ENCODE measurements at regions not wholly inside any gene's neighbourhood (a gene's known extent, or its start where the extent isn't known, plus 50 kb on each side); places are given as distances from the start of the nearest gene placed in this dataset.
"Not testable (repeated sequence)": the region's sequence is repeated elsewhere in the genome, so short reads cannot be mapped to it uniquely, and the experiment has no call there.

DNA sequence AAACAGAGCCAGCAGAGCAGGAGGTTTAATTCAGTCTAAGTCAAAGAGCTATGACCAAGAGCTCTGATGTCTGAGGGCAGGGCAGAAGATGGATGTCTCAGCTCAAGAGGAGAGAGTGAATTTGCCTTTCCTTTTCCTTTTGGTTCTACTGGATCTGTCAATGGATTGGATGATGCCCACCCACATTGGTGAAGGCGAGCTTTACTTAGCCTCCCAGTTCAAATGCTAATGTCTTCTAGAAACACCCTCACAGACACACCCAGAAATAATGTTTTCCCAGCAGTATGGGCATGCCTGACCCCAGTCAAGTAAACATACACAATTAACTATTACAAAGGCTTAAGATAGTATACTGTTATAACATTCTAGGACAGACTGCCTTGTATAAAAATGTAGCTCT, 236.3 kb upstream of the NRXN1 start:
- no peaks in the 10 kb centered on the region for H3K9me3 ChIP-seq (ENCODE audit: low read depth)
- H3F3A ChIP-seq (ENCODE audit: insufficient read depth): no peaks in the 10 kb centered on the region
- H2AFZ ChIP-seq: no peak overlapping the region
- in situ Hi-C loops (cut with MboI): no loop called here
- no peak for DNase-seq
- WGBS, 2 experiments (ENCODE audit: low coverage in 1 of 2, low lambda C conversion rate in 2 of 2, missing lambda C conversion rate in 2 of 2): 0 to 16% methylated on average over 1 of the region's 1 CpG
- no peaks in the 10 kb centered on the region for H3K79me2 ChIP-seq (ENCODE audit: insufficient read depth)
- no peaks in the 10 kb centered on the region for H4K20me1 ChIP-seq (ENCODE audit: insufficient read depth)
- H3K36me3 ChIP-seq (ENCODE audit: low read depth): no peaks in the 10 kb centered on the region
- H3K4me2 ChIP-seq (ENCODE audit: unreplicated experiment): no peak overlapping the region
- no peak overlapping the region for H3K4me3 ChIP-seq
- no peaks in the 10 kb centered on the region for H3K27me3 ChIP-seq (replicated peaks; ENCODE audit: insufficient read depth)
- TF ChIP-seq EZH2 (IDR thresholded peaks at IDR 0.05; ENCODE audit: insufficient read depth, poor library complexity, severe bottlenecking) (no peak), EZH2phosphoT487 (IDR thresholded peaks at IDR 0.05; ENCODE audit: insufficient read depth, low read depth) (no peak)
- H3K4me1 ChIP-seq (ENCODE audit: insufficient read depth): no peaks in the 10 kb centered on the region
- H3K9me2 ChIP-seq (ENCODE audit: insufficient read depth): no peaks in the 10 kb centered on the region
- no peak overlapping the region for H3K9ac ChIP-seq
- no peak overlapping the region for H3K27ac ChIP-seq

- in situ Hi-C loops (cut with MboI): no loop called here
- no peaks in the 10 kb centered on the region for H3K79me2 ChIP-seq (ENCODE audit: insufficient read depth)
- H3K4me3 ChIP-seq: no peak overlapping the region
- no peaks in the 10 kb centered on the region for H3K36me3 ChIP-seq (ENCODE audit: low read depth)
- H3K9me3 ChIP-seq (ENCODE audit: low read depth): no peaks in the 10 kb centered on the region
- DNase-seq: no peak
- no peak overlapping the region for H3K27ac ChIP-seq
- H2AFZ ChIP-seq: no peak overlapping the region
- no peaks in the 10 kb centered on the region for H3K4me1 ChIP-seq (ENCODE audit: insufficient read depth)
- no peaks in the 10 kb centered on the region for H3K27me3 ChIP-seq (replicated peaks; ENCODE audit: insufficient read depth)
- no peak overlapping the region for H3K9ac ChIP-seq
- TF ChIP-seq EZH2 (IDR thresholded peaks at IDR 0.05; ENCODE audit: insufficient read depth, poor library complexity, severe bottlenecking): no peak
- no peak for TF ChIP-seq EZH2phosphoT487 (IDR thresholded peaks at IDR 0.05; ENCODE audit: insufficient read depth, low read depth)
- H3K9me2 ChIP-seq (ENCODE audit: insufficient read depth): no peaks in the 10 kb centered on the region
- WGBS, 2 experiments (ENCODE audit: low coverage in 1 of 2, low lambda C conversion rate in 2 of 2, missing lambda C conversion rate in 2 of 2): 25 to 46% methylated on average over 2 of the region's 2 CpGs
- H3F3A ChIP-seq (ENCODE audit: insufficient read depth): no peaks in the 10 kb centered on the region
- no peak overlapping the region for H3K4me2 ChIP-seq (ENCODE audit: unreplicated experiment)
- no peaks in the 10 kb centered on the region for H4K20me1 ChIP-seq (ENCODE audit: insufficient read depth)
These were observed 233.6 kb upstream of the NRXN1 start for GRCh38 chr2:51265539-51265938.

- H3K9me2 ChIP-seq (ENCODE audit: insufficient read depth): no peaks in the 10 kb centered on the region
- in situ Hi-C loops (cut with MboI): no loop called here
These were observed 232.0 kb upstream of the NRXN1 start for GRCh38 chr2:51263951-51264350.

GRCh38 chr2:51263101-51263500, 231.2 kb upstream of the NRXN1 start:
- H3K79me2 ChIP-seq (ENCODE audit: insufficient read depth); H3K9ac ChIP-seq; H3K27me3 ChIP-seq (replicated peaks; ENCODE audit: insufficient read depth); in situ Hi-C loops (cut with MboI); H3K36me3 ChIP-seq (ENCODE audit: low read depth); H3K9me3 ChIP-seq (ENCODE audit: low read depth); H4K20me1 ChIP-seq (ENCODE audit: insufficient read depth); H3K4me2 ChIP-seq (ENCODE audit: unreplicated experiment); H3K27ac ChIP-seq; H3K4me1 ChIP-seq (ENCODE audit: insufficient read depth); DNase-seq; H3F3A ChIP-seq (ENCODE audit: insufficient read depth); H3K4me3 ChIP-seq; H3K9me2 ChIP-seq (ENCODE audit: insufficient read depth); H2AFZ ChIP-seq: not testable (repeated sequence)
- WGBS, 2 experiments (ENCODE audit: low coverage in 1 of 2, low lambda C conversion rate in 2 of 2, missing lambda C conversion rate in 2 of 2): 21 to 25% methylated on average over 2 of the region's 2 CpGs

More at GRCh38 chr2:51263951-51264350, 232.0 kb upstream of the NRXN1 start:
- Histone ChIP-seq H3K4me1 (ENCODE audit: insufficient read depth) (no peaks in the 10 kb centered on the region), H2AFZ (no peak overlapping the region), H3K9ac (no peak overlapping the region), H3K27me3 (replicated peaks; ENCODE audit: insufficient read depth) (no peaks in the 10 kb centered on the region), H3K9me3 (ENCODE audit: low read depth) (no peaks in the 10 kb centered on the region), H3F3A (ENCODE audit: insufficient read depth) (no peaks in the 10 kb centered on the region), H3K4me2 (ENCODE audit: unreplicated experiment) (no peak overlapping the region), H3K4me3 (no peak overlapping the region), H3K36me3 (ENCODE audit: low read depth) (no peaks in the 10 kb centered on the region), H3K79me2 (ENCODE audit: insufficient read depth) (no peaks in the 10 kb centered on the region), H4K20me1 (ENCODE audit: insufficient read depth) (no peaks in the 10 kb centered on the region), H3K27ac (no peak overlapping the region)
- DNase-seq: no peak
- TF ChIP-seq EZH2phosphoT487 (IDR thresholded peaks at IDR 0.05; ENCODE audit: insufficient read depth, low read depth) (no peak), EZH2 (IDR thresholded peaks at IDR 0.05; ENCODE audit: insufficient read depth, poor library complexity, severe bottlenecking) (no peak)
- 41 to 43% methylated on average over 3 of the region's 3 CpGs for WGBS, 2 experiments (ENCODE audit: low coverage in 1 of 2, low lambda C conversion rate in 2 of 2, missing lambda C conversion rate in 2 of 2)

- TF ChIP-seq EZH2phosphoT487 (IDR thresholded peaks at IDR 0.05; ENCODE audit: insufficient read depth, low read depth): no peak
- TF ChIP-seq EZH2 (IDR thresholded peaks at IDR 0.05; ENCODE audit: insufficient read depth, poor library complexity, severe bottlenecking): no peak
- H3F3A ChIP-seq (ENCODE audit: insufficient read depth): no peaks in the 10 kb centered on the region
These were observed 226.4 kb upstream of the NRXN1 start for GRCh38 chr2:51258301-51258700.

More at GRCh38 chr2:51258301-51258700, 226.4 kb upstream of the NRXN1 start:
- DNase-seq: no peak
- H3K79me2 ChIP-seq (ENCODE audit: insufficient read depth): no peaks in the 10 kb centered on the region
- H2AFZ ChIP-seq: no peak overlapping the region
- H3K9me3 ChIP-seq (ENCODE audit: low read depth): no peaks in the 10 kb centered on the region
- 42% methylated on average over 5 of the region's 5 CpGs for WGBS, 2 experiments (ENCODE audit: low coverage in 1 of 2, low lambda C conversion rate in 2 of 2, missing lambda C conversion rate in 2 of 2)
- H3K27ac ChIP-seq: no peak overlapping the region
- no peaks in the 10 kb centered on the region for H3K4me1 ChIP-seq (ENCODE audit: insufficient read depth)
- no peak overlapping the region for H3K4me2 ChIP-seq (ENCODE audit: unreplicated experiment)
- H3K36me3 ChIP-seq (ENCODE audit: low read depth): no peaks in the 10 kb centered on the region
- H4K20me1 ChIP-seq (ENCODE audit: insufficient read depth): no peaks in the 10 kb centered on the region
- in situ Hi-C loops (cut with MboI): no loop called here
- no peak overlapping the region for H3K9ac ChIP-seq
- no peak overlapping the region for H3K4me3 ChIP-seq
- H3K27me3 ChIP-seq (replicated peaks; ENCODE audit: insufficient read depth): no peaks in the 10 kb centered on the region
- H3K9me2 ChIP-seq (ENCODE audit: insufficient read depth): no peaks in the 10 kb centered on the region

All from GM23248 (cell line).